ENCODE measurements at regions not wholly inside any gene's neighbourhood (a gene's known extent, or its start where the extent isn't known, plus 50 kb on each side); places are given as distances from the start of the nearest gene placed in this dataset.

DNA sequence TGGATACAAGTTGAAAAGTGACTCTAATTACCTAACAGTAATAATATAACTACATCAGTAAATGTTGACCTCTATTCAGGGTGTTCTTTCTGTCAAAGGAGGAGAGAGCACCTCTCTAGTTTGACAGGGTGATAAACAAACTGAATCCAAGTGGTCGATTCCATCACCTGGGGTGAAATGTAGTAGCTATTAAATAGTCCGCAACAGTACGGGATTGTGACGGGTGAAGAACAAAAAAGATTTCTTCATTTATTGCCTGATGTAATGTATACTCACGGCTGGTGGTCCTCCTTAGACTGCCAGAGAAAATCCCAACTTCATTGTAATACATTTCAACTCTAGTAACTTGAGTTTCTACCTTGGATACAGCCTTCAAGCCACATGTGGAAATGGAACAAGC lies 292.5 kb upstream of the CELF2 start:
- TF ChIP-seq, protein P1, sequence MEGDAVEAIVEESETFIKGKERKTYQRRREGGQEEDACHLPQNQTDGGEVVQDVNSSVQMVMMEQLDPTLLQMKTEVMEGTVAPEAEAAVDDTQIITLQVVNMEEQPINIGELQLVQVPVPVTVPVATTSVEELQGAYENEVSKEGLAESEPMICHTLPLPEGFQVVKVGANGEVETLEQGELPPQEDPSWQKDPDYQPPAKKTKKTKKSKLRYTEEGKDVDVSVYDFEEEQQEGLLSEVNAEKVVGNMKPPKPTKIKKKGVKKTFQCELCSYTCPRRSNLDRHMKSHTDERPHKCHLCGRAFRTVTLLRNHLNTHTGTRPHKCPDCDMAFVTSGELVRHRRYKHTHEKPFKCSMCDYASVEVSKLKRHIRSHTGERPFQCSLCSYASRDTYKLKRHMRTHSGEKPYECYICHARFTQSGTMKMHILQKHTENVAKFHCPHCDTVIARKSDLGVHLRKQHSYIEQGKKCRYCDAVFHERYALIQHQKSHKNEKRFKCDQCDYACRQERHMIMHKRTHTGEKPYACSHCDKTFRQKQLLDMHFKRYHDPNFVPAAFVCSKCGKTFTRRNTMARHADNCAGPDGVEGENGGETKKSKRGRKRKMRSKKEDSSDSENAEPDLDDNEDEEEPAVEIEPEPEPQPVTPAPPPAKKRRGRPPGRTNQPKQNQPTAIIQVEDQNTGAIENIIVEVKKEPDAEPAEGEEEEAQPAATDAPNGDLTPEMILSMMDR (IDR thresholded peaks at IDR 0.05; ENCODE audit: low read depth, low read length, poor library complexity, severe bottlenecking), result no peak
- no peak for TF ChIP-seq EZH2phosphoT487 (IDR thresholded peaks at IDR 0.05; ENCODE audit: borderline replicate concordance, low read length)

Data from DOHH2 (cell line).